ENCODE measurements at regions not wholly inside any gene's neighbourhood (a gene's known extent, or its start where the extent isn't known, plus 50 kb on each side); places are given as distances from the start of the nearest gene placed in this dataset.
A peak's percentile ranks its signal among the peaks of the same experiment; 100 is the strongest.
"Not testable (repeated sequence)": the region's sequence is repeated elsewhere in the genome, so short reads cannot be mapped to it uniquely, and the experiment has no call there.

- H3K4me3 ChIP-seq (ENCODE audit: low read depth, low read length) = no peak overlapping the region
- TF ChIP-seq CTCF (IDR thresholded peaks at IDR 0.05; ENCODE audit: low read depth, low read length, missing control alignments) = no peak
- in situ Hi-C loops (cut with HindIII; ENCODE audit: low sequenced_read_pairs) = no loop called here
- DNase-seq (ENCODE audit: low read depth) = no peak
Measured at GRCh38 chr2:160592993-160593392, 99.4 kb upstream of the RBMS1 start.

GRCh38 chr2:160596441-160596840 lies 102.8 kb upstream of the RBMS1 start:
- in situ Hi-C loops (cut with HindIII; ENCODE audit: low sequenced_read_pairs) = no loop called here
- DNase-seq (ENCODE audit: low read depth) = peak; percentile 32
- H3K4me3 ChIP-seq (ENCODE audit: low read depth, low read length) = no peak overlapping the region
- TF ChIP-seq CTCF (IDR thresholded peaks at IDR 0.05; ENCODE audit: low read depth, low read length, missing control alignments) = no peak

GRCh38 chr2:160600437-160600836 lies 106.8 kb upstream of the RBMS1 start:
- in situ Hi-C loops (cut with HindIII; ENCODE audit: low sequenced_read_pairs); H3K4me3 ChIP-seq (ENCODE audit: low read depth, low read length); DNase-seq (ENCODE audit: low read depth): not testable (repeated sequence)

- no peak for TF ChIP-seq CTCF (IDR thresholded peaks at IDR 0.05; ENCODE audit: low read depth, low read length, missing control alignments)
- DNase-seq (ENCODE audit: low read depth) = no peak
- in situ Hi-C loops (cut with HindIII; ENCODE audit: low sequenced_read_pairs) = no loop called here
- no peak overlapping the region for H3K4me3 ChIP-seq (ENCODE audit: low read depth, low read length)
Measured at GRCh38 chr2:160602073-160602472, 108.5 kb upstream of the RBMS1 start.

GRCh38 chr2:160603771-160604510 lies 110.3 kb upstream of the RBMS1 start:
- H3K4me3 ChIP-seq (ENCODE audit: low read depth, low read length) = no peak overlapping the region
- in situ Hi-C loops (cut with HindIII; ENCODE audit: low sequenced_read_pairs) = no loop called here
- TF ChIP-seq CTCF (IDR thresholded peaks at IDR 0.05; ENCODE audit: low read depth, low read length, missing control alignments) = no peak
- DNase-seq (ENCODE audit: low read depth) = no peak

DNA sequence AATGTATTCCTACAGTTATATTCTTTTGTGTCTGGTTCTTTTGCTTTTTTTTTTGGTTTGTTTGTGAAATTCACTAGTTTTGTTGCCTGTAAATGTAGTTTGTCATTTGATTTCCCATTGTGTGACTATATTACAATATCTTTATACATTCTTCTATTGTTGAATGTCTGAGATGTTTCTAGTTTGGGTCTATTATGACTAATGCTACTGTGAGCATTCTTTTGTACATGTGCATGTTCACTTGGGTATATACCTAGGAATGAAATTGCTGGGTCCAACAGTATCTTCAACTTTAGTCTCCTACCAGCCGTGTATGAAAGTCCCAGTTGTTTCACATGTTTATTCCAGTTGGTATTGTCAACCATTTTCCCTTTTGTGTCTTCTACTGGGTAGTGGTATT lies 112.7 kb upstream of the RBMS1 start:
- H3K4me3 ChIP-seq (ENCODE audit: low read depth, low read length) = no peak overlapping the region
- TF ChIP-seq CTCF (IDR thresholded peaks at IDR 0.05; ENCODE audit: low read depth, low read length, missing control alignments) = no peak
- DNase-seq (ENCODE audit: low read depth) = no peak
- in situ Hi-C loops (cut with HindIII; ENCODE audit: low sequenced_read_pairs) = no loop called here

GRCh38 chr2:160608599-160608998 lies 115.0 kb upstream of the RBMS1 start:
- TF ChIP-seq CTCF (IDR thresholded peaks at IDR 0.05; ENCODE audit: low read depth, low read length, missing control alignments) = no peak
- in situ Hi-C loops (cut with HindIII; ENCODE audit: low sequenced_read_pairs) = no loop called here
- no peak for DNase-seq (ENCODE audit: low read depth)
- H3K4me3 ChIP-seq (ENCODE audit: low read depth, low read length) = no peak overlapping the region

All from astrocyte of the cerebellum (primary cell).